GM21447 (cell line): ENCODE measurements at regions not wholly inside any gene's neighbourhood (a gene's known extent, or its start where the extent isn't known, plus 50 kb on each side); places are given as distances from the start of the nearest gene placed in this dataset.
"Not testable (repeated sequence)": the region's sequence is repeated elsewhere in the genome, so short reads cannot be mapped to it uniquely, and the experiment has no call there.

Experiments used
- ATAC-seq: cut with Tn5 transposase; IDR thresholded peaks from one replicate; pipeline ENCODE4 v1.9.1; 2021; ENCODE audit not compliant: unreplicated experiment

GRCh38 chr12:32010631-32011336, 51.6 kb downstream of the RESF1 start:
- ATAC-seq, result no peak

GRCh38 chr12:32012249-32012785, 53.1 kb downstream of the RESF1 start:
- no peak for ATAC-seq

GRCh38 chr12:32015036-32015435, 55.8 kb downstream of the RESF1 start:
- no peak for ATAC-seq

GRCh38 chr12:32016680-32017482, 57.7 kb downstream of the RESF1 start:
- no peak for ATAC-seq

- no peak for ATAC-seq
Observed at GRCh38 chr12:32021346-32021773, 62.1 kb downstream of the RESF1 start.

DNA sequence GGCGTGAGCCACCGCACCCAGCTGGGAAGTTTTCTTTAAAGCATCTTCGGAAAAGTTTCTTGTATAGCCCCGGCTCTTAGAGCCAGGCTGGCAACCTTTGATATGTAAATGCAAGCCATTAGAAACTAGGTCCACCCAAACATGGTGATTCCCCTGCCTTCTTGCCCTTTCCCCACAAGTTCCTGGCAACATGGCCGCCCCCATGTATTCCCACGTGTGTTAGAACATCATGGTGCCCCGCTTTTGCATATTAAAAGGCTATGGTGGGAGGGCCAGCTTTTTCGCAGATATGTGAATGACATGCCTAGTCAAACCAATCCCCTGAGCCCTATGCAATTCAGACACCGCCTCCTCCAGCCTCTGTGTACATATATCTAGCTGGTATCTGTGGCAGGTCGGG, 63.2 kb downstream of the RESF1 start:
- not testable (repeated sequence) for ATAC-seq

GRCh38 chr12:32023861-32024260, 64.6 kb downstream of the RESF1 start:
- ATAC-seq, result not testable (repeated sequence)

DNA sequence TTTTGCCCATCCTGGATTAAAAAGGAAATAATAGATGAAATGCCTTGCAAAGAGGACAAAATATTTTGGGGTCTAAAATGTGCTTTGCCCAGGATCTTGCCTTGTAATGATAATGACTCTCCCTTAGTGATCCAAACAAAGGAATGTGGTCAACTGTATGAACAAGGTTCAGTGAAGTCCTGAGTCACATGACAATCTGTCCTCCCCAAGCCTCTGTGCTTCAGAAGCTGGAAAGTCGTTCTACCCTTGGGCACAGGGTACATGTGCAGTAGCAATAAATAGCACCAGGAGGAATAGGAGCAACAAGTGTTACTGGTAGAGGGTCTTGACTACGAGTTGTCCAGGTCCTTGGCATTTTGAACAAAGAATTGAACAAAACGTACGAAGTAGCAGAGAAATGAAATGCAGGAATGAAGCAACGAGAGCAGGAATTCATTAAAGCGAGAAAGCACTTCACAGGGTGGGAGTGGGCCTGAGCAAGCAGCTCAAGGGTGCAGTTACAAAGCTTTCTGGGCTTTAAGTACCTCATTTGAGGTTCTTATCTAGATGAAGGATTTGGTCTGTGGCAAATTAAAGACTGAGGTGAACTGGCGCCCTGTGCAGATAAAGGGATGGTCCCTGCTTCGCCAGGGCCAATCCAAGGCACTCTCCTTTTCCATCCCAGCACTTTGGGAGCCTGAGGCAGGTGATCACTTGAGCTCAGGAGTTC, 65.8 kb downstream of the RESF1 start:
- no peak for ATAC-seq

GRCh38 chr12:32025906-32026305, 66.7 kb downstream of the RESF1 start:
- ATAC-seq, result peak; percentile 91

GRCh38 chr12:32027684-32028365, 68.6 kb downstream of the RESF1 start:
- no peak for ATAC-seq

DNA sequence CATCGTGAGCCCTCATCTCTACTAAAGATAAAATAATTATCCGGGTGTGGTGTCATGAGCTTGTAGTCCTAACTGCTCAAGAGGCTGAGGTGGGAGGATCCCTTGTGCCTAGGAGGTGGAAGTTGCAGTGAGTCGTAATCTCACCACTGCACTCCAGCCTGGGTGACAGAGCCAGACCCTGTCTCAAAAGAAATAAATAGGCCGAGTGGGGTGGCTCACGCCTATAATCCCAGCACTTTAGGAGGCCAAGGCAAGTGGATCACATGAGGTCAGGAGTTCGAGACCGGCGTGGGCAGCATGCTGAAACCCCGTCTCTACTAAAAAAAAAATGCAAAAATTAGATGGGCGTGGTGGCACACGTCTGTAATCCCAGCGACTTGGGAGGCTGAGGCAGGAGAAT, 70.9 kb downstream of the RESF1 start:
- ATAC-seq, result no peak

GRCh38 chr12:32030676-32031075, 71.5 kb downstream of the RESF1 start:
- no peak for ATAC-seq

- no peak for ATAC-seq
Observed at GRCh38 chr12:32031109-32031508, 71.9 kb downstream of the RESF1 start.

DNA sequence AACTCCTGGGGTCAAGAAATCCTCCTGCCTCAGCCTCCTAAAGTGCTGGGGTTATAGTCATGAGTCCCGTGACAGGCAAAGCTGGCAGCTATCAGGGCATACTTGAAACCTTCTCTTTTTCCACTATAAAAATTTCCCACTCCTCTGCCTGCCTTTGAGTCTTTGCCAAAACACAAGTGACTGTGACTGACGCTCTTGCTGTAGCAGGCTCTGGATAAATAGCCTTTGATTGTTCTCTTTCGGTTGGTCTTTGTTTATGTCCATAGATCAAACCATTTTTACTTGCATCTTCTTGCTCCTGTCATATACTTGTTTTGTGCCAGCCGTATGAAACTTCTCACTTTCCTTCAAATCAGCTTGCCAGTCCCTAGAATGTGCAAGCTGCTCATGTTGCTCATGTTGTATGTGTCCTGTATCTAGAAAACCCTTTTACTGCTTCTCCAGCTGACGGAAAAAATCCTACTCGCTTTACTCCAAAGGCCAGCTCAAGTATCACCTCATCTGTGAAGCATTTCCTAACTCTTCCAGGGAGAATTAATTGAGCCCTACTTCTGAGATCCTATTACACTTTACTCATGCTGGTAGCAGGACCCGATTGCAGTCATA, 73.1 kb downstream of the RESF1 start:
- ATAC-seq, result no peak

DNA sequence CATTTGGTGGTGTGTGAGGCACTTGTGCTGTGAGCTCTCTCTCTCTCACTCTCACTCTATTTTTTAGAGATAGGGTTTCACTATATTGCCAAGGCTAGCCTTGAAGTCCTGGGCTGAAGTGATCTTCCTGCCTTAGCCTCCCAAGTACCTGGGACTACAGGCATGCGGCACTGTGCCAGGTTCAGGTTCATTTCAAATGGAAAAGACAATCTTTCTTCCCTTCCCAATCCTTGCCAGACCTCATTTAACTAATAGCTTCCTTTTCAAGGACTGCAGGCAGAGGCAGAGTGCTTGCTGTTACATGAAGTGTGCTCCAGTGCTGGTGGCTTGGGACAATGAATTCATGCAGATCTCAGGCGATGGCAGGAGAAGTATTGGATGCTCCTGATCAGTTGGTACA, 73.2 kb upstream of the BICD1 start:
- ATAC-seq, result no peak

DNA sequence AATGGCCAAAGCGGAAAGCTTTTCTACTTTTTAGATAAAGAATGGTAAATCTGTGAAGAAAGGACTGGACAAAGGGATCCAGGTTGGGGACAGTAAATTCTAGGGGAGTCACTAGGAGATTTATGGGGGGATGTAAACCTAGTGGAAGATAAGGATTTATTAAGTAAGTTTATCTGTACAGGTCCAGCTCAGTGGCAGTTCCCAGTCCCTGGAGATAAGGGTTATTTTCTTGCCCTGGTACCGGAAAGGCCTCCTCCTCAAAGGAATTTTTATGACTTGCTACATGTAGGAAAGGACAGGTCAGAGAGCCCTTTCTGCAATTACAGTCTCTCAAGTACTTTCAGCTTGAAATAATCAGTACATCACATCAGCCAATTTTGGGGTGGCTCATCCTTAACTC, 72.6 kb upstream of the BICD1 start:
- ATAC-seq, result no peak

DNA sequence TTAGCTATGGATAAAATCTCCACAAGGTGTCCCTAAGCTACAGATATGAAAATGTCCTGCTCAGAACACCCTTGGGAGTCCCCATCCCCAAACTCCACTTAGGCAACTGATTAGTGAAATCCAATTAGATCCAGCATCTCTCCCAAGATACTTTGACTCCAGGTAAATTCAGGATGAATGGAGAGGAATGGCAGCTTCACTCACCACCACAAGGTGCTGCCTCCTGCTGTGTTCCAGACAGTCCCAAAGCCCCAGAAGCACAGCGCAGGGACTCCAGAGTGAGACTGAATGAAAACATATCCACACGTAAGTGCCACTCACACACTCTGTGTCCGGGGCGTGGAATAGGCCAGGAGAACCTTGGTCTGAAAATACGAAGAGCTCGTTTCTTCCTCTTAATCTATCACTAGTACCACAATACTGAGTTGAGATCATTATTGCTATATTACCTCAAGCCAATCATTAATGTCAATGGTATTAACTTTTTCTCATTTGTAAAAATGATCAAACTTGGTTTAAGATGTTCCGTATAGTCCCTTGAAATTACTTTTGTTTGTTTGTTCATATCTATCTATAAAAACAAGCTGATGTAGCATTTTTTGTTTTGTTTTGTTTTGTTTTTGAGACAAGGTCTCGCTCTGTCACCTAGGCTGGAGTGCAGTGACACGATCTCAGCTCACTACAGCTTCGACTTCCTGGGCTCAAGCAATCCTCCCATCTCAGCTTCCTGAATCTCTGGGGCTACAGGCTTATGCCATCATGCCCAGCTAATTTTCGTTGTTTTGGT, 70.0 kb upstream of the BICD1 start:
- no peak for ATAC-seq

DNA sequence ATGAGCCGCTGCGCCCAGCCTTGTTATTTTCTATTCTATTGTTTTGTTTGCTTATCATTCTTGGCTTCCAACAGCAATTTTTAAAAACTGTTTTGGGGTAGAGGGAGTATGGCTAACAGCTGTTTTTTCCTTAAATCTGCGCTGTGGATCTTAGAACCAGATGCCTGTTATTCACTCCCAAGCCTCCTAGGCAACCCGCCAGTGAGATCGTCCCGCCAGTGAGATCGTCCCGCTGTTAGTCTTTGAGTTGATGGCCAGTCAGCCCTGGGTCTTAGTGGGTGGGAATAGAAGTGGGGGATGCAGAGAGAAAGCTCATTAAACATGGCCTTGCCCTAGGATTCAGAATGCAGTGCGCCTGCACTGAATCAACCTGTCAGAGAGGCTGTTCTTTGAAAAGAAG, 67.3 kb upstream of the BICD1 start:
- ATAC-seq, result no peak

DNA sequence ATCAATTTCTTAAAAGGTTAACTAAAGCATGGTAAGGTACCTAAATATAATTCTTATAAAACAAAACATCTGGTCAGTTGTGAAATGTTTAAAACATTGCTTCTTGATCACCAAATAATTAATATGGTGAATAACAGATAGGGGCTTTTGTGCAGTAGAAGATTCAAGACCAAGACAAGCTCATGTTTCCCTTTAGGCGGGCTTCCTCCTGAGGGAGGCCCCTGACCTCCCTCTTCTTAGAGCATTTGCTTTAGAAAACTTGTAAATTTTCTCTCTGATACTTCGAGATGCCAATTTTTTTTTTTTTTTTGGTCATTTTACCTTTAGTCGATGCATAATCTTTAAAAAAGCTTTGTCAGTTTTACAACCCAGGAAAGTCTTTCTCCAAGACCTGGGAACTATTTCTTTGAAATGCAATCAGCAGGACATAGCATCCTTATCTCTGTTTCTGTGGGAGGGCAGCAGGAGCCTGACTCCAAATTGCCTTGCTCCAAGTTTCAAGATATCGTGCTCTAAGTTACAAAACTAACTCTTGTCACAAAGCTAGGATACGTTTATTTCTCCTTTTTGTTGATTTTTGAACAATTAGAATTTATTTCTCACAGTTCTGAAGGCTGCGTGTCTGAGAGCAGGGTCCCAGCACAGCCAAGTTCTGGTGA, 66.6 kb upstream of the BICD1 start:
- no peak for ATAC-seq
